KBM-7 (cell line): ENCODE measurements at regions not wholly inside any gene's neighbourhood (a gene's known extent, or its start where the extent isn't known, plus 50 kb on each side); places are given as distances from the start of the nearest gene placed in this dataset.

Source experiments
- DNase-seq: peaks from one replicate; pipeline ENCODE4 v3.0.0-alpha.2; 2015
- in situ Hi-C: fragments of 300-500 bp; cut with MboI; formaldehyde crosslinking; loops from 2 replicates; pipeline ENCODE4 v1.14.3; 2020; ENCODE audit warnings: low sequenced_read_pairs, low pct_unique_long_range_greater_than_20kb, mixed read lengths

DNA sequence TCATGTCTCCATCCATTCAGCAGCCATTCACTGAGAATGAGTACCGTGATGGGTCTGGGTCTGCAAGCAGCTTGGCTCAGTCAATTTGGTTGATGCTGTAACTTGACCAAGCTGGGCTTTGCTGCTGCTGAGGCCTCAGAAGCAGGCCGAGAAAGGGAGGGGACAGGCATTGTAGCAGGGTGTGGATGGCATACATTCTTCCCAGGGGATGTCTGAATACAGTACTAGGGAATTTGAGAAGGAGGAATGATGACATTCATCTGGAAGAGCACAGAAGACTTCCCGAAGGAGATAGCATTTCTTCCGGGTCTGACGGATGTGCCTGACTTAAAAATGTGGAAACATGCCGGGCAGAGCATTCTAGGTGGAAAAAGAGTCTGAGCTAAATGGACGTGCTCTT, 105.3 kb upstream of the ADPGK start:
- in situ Hi-C loops, result no loop called here

DNA sequence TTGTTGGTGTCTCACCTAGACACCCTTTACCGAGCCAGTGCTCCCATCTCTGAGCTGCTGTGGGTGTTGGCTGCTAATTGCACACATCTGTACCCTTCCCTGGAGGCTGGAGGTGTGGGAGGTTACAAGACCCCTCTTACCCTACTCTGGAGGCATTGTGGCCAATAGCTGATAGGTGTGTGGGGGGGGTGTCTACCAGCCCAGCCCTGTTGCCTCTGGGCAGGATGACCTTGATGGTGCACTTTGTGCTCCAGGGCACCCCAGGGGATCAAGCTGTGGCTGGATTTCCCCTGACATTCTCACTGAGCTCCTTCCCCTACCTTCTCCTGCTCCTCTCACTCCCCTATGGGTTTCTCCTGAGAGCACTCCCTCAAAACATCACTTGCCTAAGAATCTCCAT, 104.7 kb upstream of the ADPGK start:
- in situ Hi-C loops, result no loop called here
- no peak for DNase-seq

More for the DNA sequence above, 105.3 kb upstream of the ADPGK start:
- DNase-seq, result no peak

- in situ Hi-C loops, result no loop called here
- DNase-seq, result no peak
These were observed 103.8 kb upstream of the ADPGK start for GRCh38 chr15:72887376-72887775.

DNA sequence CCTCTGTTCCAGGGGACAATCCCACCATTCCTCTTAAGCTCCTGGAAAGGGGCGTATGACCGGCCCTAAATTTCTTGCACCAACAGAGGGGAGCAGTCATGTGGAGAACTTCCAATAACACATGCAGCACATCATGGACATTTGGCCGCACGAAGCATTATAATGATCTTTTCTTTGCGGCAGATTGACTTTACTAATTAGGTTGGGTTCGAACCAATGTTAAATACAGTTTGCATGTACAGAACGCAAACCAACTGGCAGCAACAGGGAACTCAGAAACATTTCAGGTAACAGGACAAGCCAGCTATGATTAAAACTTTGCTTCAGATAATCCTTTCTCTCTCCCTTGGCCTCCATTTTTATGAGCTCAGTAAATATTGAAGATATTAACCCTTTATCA, 100.8 kb upstream of the ADPGK start:
- in situ Hi-C loops, result no loop called here
- no peak for DNase-seq

GRCh38 chr15:72873379-72874233, 90.0 kb upstream of the ADPGK start:
- DNase-seq, result no peak
- in situ Hi-C loops, result no loop called here

DNA sequence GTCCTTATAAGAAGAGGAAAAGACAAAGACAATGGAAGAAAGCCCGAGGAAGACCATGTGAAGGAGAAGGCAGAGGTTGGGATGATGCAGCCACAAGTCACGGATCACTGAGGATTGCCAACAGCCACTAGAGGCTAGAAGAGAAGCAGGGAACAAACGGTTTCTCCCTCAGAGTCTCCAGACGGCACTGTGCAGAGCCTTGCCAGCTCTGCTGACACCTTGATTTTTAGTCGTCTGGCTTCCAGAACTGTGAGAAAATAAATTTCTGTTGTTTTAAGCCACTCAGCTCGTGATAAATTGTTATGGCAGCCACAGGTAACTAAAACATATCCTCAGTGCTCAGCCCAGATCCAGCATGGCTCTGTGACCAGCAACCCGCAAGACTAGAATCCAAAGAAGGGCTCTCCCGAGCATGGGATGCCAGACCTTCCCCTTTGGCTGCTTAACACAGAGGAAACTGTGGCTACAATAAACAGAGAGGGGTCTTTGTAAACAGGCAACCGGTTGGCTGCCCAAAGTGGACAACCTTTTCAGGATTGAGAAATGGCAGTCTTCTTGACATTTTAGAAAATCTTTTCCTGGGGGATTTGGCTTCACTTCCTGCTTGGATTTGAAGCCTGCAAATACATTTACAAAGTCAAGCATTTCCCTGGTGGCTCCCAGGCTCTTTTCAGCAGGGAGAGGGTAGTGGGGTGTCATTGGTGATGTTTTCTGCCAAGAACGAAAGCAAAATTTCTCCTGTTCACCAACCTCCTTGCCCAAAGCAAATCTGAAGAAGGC, 88.7 kb upstream of the ADPGK start:
- DNase-seq, result no peak
- in situ Hi-C loops, result no loop called here

DNA sequence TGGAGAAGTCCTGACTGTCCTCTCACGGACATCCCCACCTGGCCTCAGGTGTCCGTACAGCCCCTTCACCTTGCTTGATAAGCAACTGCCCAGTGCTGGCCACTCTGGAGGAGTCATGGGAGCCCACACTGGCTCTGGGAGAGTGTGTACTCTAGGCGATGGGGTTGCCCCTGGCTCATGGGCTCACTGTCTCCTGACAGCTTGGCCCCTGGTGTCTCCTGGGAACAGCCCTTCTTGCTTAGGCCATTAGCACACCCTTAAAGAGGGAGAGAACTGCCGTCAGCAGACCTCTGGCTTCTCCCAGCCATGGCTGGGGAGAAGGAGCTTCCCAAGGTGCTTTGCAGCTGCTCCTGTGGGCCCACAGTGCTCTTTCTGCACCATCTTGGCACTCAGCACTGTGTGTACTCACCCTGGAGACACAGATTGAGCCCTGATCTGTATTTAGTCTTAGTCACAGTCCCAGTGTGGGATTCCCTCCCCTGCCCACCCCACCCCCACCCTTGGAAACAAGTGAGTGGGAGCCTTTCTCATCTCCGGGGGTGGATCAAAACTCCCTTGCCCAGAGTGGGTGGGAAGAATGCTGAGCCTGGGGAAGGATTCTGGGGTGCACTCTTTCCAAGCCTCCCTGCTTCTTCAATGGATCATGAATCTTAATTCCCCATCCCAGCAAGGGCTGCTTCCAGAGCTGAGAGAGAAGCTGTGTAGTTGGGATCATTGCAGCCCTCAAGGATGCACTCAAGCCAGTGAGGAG, 83.5 kb upstream of the ADPGK start:
- in situ Hi-C loops, result no loop called here
- DNase-seq, result no peak

DNA sequence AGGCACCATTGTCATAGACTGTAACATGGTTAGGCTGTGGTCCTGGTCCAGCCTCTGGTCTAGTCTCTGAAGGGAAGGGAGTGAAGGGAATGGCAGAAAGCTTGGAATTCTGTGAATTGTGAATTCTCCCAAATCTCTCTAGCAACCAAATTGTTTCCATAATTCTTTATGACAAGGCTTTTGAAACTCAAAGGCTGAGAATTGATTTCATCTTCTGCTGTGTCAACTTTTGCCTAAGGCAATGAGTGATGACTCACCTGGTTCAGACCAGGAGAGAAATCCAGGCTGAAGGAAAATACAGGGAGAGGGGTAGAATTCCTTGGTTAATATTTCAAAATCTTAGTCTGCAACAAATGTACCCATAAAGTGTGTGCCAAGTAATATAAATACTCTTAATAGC, 82.6 kb upstream of the ADPGK start:
- in situ Hi-C loops, result no loop called here

GRCh38 chr15:72865486-72865885, 81.9 kb upstream of the ADPGK start:
- in situ Hi-C loops, result no loop called here
- no peak for DNase-seq

More for the DNA sequence above, 82.6 kb upstream of the ADPGK start:
- no peak for DNase-seq

GRCh38 chr15:72864681-72865080, 81.1 kb upstream of the ADPGK start:
- no peak for DNase-seq
- in situ Hi-C loops, result no loop called here

DNA sequence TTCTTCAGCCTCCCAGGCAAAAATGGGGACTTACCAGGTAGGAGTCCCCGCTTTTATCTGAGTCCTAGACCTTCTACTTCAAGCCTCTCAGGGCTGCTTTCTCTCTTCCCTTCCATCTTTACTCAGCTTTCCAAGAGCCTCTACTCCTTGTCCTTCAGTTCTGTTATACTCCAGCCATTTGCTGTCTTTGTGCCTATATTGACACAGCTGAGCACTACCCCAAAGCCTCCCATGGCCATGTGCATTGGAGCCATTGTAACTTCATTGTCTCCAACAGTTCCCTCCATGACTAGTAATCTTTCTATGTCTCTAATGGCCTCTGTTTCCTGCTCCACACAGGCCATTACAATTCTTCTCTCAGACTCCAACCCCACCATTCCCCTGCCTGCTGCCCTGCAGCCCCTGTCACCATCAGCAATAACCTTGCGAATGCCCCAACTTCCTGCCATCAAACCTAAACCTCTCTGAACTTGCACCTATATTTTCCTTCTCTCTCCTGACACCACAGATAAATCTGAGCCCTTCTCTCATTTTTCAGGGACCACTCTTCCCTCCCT, 77.9 kb upstream of the ADPGK start:
- no peak for DNase-seq
- in situ Hi-C loops, result no loop called here

- DNase-seq, result no peak
- in situ Hi-C loops, result no loop called here
These were observed 76.2 kb upstream of the ADPGK start for GRCh38 chr15:72859757-72860145.

GRCh38 chr15:72859017-72859756, 75.6 kb upstream of the ADPGK start:
- in situ Hi-C loops, result no loop called here

DNA sequence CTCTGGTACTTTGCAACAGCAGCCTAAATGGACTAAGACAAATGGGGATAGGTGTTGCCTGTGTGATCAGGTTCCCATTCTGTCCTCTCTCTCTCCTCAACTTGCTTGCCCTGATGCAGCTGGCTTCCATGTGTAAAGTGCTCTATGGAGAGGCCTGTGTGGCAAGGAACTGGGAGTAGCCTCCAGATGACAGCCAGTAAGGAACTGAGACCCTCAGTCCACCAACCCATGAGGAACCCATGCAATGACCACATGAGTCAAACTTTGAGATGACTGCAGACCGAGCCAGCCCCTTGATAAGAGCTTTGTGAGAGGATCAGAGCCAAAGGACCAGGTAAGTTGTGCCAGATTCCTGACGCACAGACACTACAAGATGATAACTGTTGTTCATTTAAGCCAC, 74.6 kb upstream of the ADPGK start:
- DNase-seq, result no peak
- in situ Hi-C loops, result no loop called here

More at GRCh38 chr15:72859017-72859756, 75.6 kb upstream of the ADPGK start:
- DNase-seq, result no peak

- in situ Hi-C loops, result no loop called here
- DNase-seq, result no peak
These were observed 73.9 kb upstream of the ADPGK start for GRCh38 chr15:72857331-72858063.

- DNase-seq, result no peak
- in situ Hi-C loops, result no loop called here
These were observed 73.0 kb upstream of the ADPGK start for GRCh38 chr15:72856549-72857040.

DNA sequence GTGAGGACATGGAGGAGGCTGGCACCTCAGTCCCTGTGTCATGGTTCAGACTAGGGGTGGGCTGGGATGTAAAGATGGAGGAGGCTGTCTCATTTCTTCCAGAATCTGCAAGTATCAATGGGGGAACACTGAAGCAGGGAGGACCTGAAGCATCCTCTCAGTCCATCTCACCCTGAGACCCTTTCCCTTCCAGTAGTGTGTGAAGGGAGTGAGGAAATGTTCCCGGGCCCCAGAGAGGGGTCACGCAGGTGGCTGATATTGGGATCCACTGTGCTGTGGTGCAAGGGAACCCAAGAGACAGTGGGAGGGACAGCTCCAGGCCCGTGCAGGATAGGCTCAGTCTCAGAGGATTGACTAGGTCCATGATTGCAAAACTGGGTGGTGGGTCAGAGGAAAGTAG, 72.2 kb upstream of the ADPGK start:
- in situ Hi-C loops, result no loop called here
- DNase-seq, result no peak

GRCh38 chr15:72852273-72852672, 68.7 kb upstream of the ADPGK start:
- DNase-seq, result no peak

More at GRCh38 chr15:72852273-72852672, 68.7 kb upstream of the ADPGK start:
- in situ Hi-C loops, result no loop called here
